C4-2B (cell line): ENCODE measurements at regions not wholly inside any gene's neighbourhood (a gene's known extent, or its start where the extent isn't known, plus 50 kb on each side); places are given as distances from the start of the nearest gene placed in this dataset.

Source experiments
- CTCF ChIP-seq: fragments of 450-650 bp; conservative IDR thresholded peaks from 2 replicates; pipeline ENCODE4 v1.5.1; 2017; ENCODE audit warnings: mild to moderate bottlenecking
- ZFX ChIP-seq: fragments of 450-650 bp; IDR thresholded peaks from 2 replicates; pipeline ENCODE4 v1.6.1; 2017

- TF ChIP-seq CTCF, result no peak
- TF ChIP-seq ZFX, result no peak
These were observed 141.2 kb upstream of the LRIG1 start for GRCh38 chr3:66642019-66642418.
